ENCODE measurements at regions not wholly inside any gene's neighbourhood (a gene's known extent, or its start where the extent isn't known, plus 50 kb on each side); places are given as distances from the start of the nearest gene placed in this dataset.

DNA sequence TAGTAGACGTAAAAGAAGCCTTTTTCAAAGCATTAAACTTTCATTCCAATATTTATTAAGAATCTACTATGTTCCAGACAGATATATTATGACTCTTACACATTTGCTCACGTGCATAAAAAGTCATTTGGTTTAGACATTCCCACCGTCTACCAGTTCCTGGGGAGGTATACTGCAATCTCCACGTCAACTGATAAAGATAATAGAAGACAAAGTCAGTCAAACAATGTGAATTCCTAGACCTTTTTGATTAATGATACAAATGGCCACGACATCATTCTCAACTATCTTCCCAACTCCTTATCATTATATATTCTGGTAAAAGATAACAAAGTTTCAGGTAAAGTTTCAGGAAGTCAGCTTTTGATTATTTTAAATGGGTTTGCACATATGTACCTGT lies 69.0 kb downstream of the SIPA1L2 start:
- Histone ChIP-seq H3K36me3 (ENCODE audit: control insufficient read depth, insufficient read depth, low read length) (no peaks in the 10 kb centered on the region; the same call in 1 of the 2 replicates), H4K20me1 (ENCODE audit: insufficient read depth, low read length) (no peaks in the 10 kb centered on the region), H3K23ac (ENCODE audit: low read depth, low read length) (no peak overlapping the region), H3K27me3 (ENCODE audit: control insufficient read depth, insufficient read depth, low read length) (no peaks in the 10 kb centered on the region), H3K4me2 (ENCODE audit: low read depth, low read length) (no peak overlapping the region), H3K18ac (ENCODE audit: low read depth, low read length) (no peak overlapping the region), H4K8ac (ENCODE audit: low read depth in 2 of 2, low read length in 2 of 2) (no peak overlapping the region), H2BK20ac (ENCODE audit: low read depth, low read length) (no peak overlapping the region), H3K9me1 (ENCODE audit: insufficient read depth, low read length) (no peaks in the 10 kb centered on the region), H2BK120ac (ENCODE audit: low read depth, low read length) (no peak overlapping the region), H3K56ac (ENCODE audit: extremely low read depth, insufficient read depth, low read length) (no peak overlapping the region), H2BK5ac (ENCODE audit: low read depth, low read length, poor library complexity, severe bottlenecking) (no peak overlapping the region), H4K5ac (ENCODE audit: low read depth, low read length) (no peak overlapping the region), H3K4ac (ENCODE audit: low read depth, low read length) (no peak overlapping the region), H3K4me1 (ENCODE audit: control insufficient read depth, insufficient read depth, low read length) (peaks cover 4% of the 10 kb centered on the region), H2BK15ac (ENCODE audit: low read depth, low read length) (no peak overlapping the region), H3K79me1 (ENCODE audit: low read depth in 1 of 2, low read length in 2 of 2) (peaks cover 3 to 5% of the 10 kb centered on the region in 2 experiments; a peak in 1 of 4 replicates), H2AFZ (replicated peaks; ENCODE audit: low read length, poor library complexity) (no peak overlapping the region), H3K4me3 (ENCODE audit: insufficient read depth, low read depth, low read length) (no peak overlapping the region), H3K27ac (ENCODE audit: insufficient read depth, low read length) (no peak overlapping the region), H4K91ac (ENCODE audit: insufficient read depth, low read depth, low read length) (no peak overlapping the region), H2AK5ac (ENCODE audit: low read depth, low read length) (no peak overlapping the region), H3K9me3 (ENCODE audit: control insufficient read depth, insufficient read depth, low read length) (no peaks in the 10 kb centered on the region), H3K9ac (ENCODE audit: low read depth, low read length) (no peak overlapping the region), H2AK9ac (replicated peaks; ENCODE audit: low read depth, low read length, poor library complexity) (no peak overlapping the region), H3K14ac (replicated peaks; ENCODE audit: low read depth, low read length) (no peak overlapping the region)
- WGBS, 2 experiments (ENCODE audit: extremely low coverage in 2 of 2, insufficient read length in 1 of 2): no CpG with 5 or more reads among the region's 5 CpGs
- in situ Hi-C loops (cut with MboI; ENCODE audit: low sequenced_read_pairs) (no loop called here), intact Hi-C loops (cut with micrococcal nuclease) (no loop called here), dilution Hi-C loops (cut with HindIII; ENCODE audit: low sequenced_read_pairs, unreplicated experiment) (no loop called here)
- DNase-seq (no peak), ATAC-seq (ENCODE audit: low read depth) (no peak)
- TF ChIP-seq BHLHE40 (IDR thresholded peaks at IDR 0.05; ENCODE audit: low read depth, low read length) (no peak), CEBPB (IDR thresholded peaks at IDR 0.05; ENCODE audit: low read depth, low read length) (no peak), MAZ (IDR thresholded peaks at IDR 0.05; ENCODE audit: borderline replicate concordance, low read depth, low read length) (no peak), SMC3 (IDR thresholded peaks at IDR 0.05; ENCODE audit: low read depth, low read length) (no peak), MAFK (IDR thresholded peaks at IDR 0.05; ENCODE audit: low read depth, low read length) (no peak), RFX5 (IDR thresholded peaks at IDR 0.05; ENCODE audit: low read depth, low read length) (no peak), RCOR1 (IDR thresholded peaks at IDR 0.05; ENCODE audit: insufficient replicate concordance, low read length) (no peak), POLR2A (IDR thresholded peaks at IDR 0.05; ENCODE audit: low read depth, low read length) (no peak), FOS (IDR thresholded peaks at IDR 0.05; ENCODE audit: low read depth, low read length) (no peak), MXI1 (IDR thresholded peaks at IDR 0.05; ENCODE audit: borderline replicate concordance, low read depth, low read length) (no peak), RAD21 (IDR thresholded peaks at IDR 0.05; ENCODE audit: low read length) (no peak), NFE2L2 (IDR thresholded peaks at IDR 0.05; ENCODE audit: low read depth, low read length) (no peak), CHD1 (IDR thresholded peaks at IDR 0.05; ENCODE audit: low read depth, low read length) (no peak)
- TF ChIP-seq, protein P1, sequence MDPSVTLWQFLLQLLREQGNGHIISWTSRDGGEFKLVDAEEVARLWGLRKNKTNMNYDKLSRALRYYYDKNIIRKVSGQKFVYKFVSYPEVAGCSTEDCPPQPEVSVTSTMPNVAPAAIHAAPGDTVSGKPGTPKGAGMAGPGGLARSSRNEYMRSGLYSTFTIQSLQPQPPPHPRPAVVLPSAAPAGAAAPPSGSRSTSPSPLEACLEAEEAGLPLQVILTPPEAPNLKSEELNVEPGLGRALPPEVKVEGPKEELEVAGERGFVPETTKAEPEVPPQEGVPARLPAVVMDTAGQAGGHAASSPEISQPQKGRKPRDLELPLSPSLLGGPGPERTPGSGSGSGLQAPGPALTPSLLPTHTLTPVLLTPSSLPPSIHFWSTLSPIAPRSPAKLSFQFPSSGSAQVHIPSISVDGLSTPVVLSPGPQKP (IDR thresholded peaks at IDR 0.05; ENCODE audit: borderline replicate concordance, low read depth, low read length): no peak
- TF ChIP-seq, protein P2, sequence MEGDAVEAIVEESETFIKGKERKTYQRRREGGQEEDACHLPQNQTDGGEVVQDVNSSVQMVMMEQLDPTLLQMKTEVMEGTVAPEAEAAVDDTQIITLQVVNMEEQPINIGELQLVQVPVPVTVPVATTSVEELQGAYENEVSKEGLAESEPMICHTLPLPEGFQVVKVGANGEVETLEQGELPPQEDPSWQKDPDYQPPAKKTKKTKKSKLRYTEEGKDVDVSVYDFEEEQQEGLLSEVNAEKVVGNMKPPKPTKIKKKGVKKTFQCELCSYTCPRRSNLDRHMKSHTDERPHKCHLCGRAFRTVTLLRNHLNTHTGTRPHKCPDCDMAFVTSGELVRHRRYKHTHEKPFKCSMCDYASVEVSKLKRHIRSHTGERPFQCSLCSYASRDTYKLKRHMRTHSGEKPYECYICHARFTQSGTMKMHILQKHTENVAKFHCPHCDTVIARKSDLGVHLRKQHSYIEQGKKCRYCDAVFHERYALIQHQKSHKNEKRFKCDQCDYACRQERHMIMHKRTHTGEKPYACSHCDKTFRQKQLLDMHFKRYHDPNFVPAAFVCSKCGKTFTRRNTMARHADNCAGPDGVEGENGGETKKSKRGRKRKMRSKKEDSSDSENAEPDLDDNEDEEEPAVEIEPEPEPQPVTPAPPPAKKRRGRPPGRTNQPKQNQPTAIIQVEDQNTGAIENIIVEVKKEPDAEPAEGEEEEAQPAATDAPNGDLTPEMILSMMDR (conservative IDR thresholded peaks at IDR 0.05; ENCODE audit: low read depth, low read length): no peak
- TF ChIP-seq, protein P3, sequence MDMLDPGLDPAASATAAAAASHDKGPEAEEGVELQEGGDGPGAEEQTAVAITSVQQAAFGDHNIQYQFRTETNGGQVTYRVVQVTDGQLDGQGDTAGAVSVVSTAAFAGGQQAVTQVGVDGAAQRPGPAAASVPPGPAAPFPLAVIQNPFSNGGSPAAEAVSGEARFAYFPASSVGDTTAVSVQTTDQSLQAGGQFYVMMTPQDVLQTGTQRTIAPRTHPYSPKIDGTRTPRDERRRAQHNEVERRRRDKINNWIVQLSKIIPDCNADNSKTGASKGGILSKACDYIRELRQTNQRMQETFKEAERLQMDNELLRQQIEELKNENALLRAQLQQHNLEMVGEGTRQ (IDR thresholded peaks at IDR 0.05; ENCODE audit: low read depth, low read length): no peak
- BruUV-seq (replicated peaks): no TSS peak
- ChIA-PET CTCF (no interaction called here), POLR2A (ENCODE audit: unreplicated experiment) (no interaction called here)

All from IMR-90 (cell line).